HG03565 (cell line): ENCODE measurements at regions not wholly inside any gene's neighbourhood (a gene's known extent, or its start where the extent isn't known, plus 50 kb on each side); places are given as distances from the start of the nearest gene placed in this dataset.

Source experiments
- ATAC-seq: cut with Tn5 transposase; IDR thresholded peaks from one replicate; pipeline ENCODE4 v1.9.1; 2021; ENCODE audit warnings: mild to moderate bottlenecking, moderate library complexity; ENCODE audit not compliant: unreplicated experiment

GRCh38 chr11:19375440-19375839 lies 134.7 kb upstream of the E2F8 start:
- no peak for ATAC-seq

GRCh38 chr11:19374151-19374569 lies 133.4 kb upstream of the E2F8 start:
- no peak for ATAC-seq

- no peak for ATAC-seq
Measured at GRCh38 chr11:19372381-19372780, 131.6 kb upstream of the E2F8 start.

- ATAC-seq: no peak
Measured at GRCh38 chr11:19370100-19370861, 129.5 kb upstream of the E2F8 start.

GRCh38 chr11:19368726-19369375 lies 128.1 kb upstream of the E2F8 start:
- ATAC-seq: no peak

- ATAC-seq: no peak
Measured at GRCh38 chr11:19366992-19367709, 126.4 kb upstream of the E2F8 start.

- ATAC-seq: no peak
Measured at GRCh38 chr11:19365743-19366410, 125.1 kb upstream of the E2F8 start.

- ATAC-seq: no peak
Measured at GRCh38 chr11:19359221-19360000, 118.7 kb upstream of the E2F8 start.

- no peak for ATAC-seq
Measured at GRCh38 chr11:19357943-19358342, 117.2 kb upstream of the E2F8 start.

- no peak for ATAC-seq
Measured at GRCh38 chr11:19355601-19356000, 114.9 kb upstream of the E2F8 start.

GRCh38 chr11:19353287-19353850 lies 112.6 kb upstream of the E2F8 start:
- ATAC-seq: no peak

GRCh38 chr11:19352771-19353160 lies 112.0 kb upstream of the E2F8 start:
- no peak for ATAC-seq

- no peak for ATAC-seq
Measured at GRCh38 chr11:19352072-19352770, 111.5 kb upstream of the E2F8 start.

- ATAC-seq: no peak
Measured at GRCh38 chr11:19351426-19351825, 110.7 kb upstream of the E2F8 start.

- no peak for ATAC-seq
Measured at GRCh38 chr11:19350160-19350559, 109.4 kb upstream of the E2F8 start.

- ATAC-seq: no peak
Measured at GRCh38 chr11:19349340-19350025, 108.7 kb upstream of the E2F8 start.

GRCh38 chr11:19347911-19348310 lies 107.2 kb upstream of the E2F8 start:
- ATAC-seq: no peak

GRCh38 chr11:19345848-19346681 lies 105.3 kb upstream of the E2F8 start:
- ATAC-seq: no peak
